Activated T-cell treated with anti-CD3 and anti-CD28 coated beads for 4 hours (primary cell): ENCODE measurements at regions not wholly inside any gene's neighbourhood (a gene's known extent, or its start where the extent isn't known, plus 50 kb on each side); places are given as distances from the start of the nearest gene placed in this dataset.

Experiments
- DNase-seq: peaks from one replicate; pipeline ENCODE4 v3.0.0-alpha.2; 2020

GRCh38 chr6:100134297-100134696 lies 140.3 kb upstream of the MCHR2 start:
- DNase-seq = no peak

GRCh38 chr6:100132005-100132404 lies 138.0 kb upstream of the MCHR2 start:
- DNase-seq = no peak

GRCh38 chr6:100130630-100131029 lies 136.6 kb upstream of the MCHR2 start:
- no peak for DNase-seq

- no peak for DNase-seq
Observed at GRCh38 chr6:100126790-100127484, 132.9 kb upstream of the MCHR2 start.

GRCh38 chr6:100121854-100122609 lies 128.0 kb upstream of the MCHR2 start:
- no peak for DNase-seq

- no peak for DNase-seq
Observed at GRCh38 chr6:100119261-100119660, 125.2 kb upstream of the MCHR2 start.

- DNase-seq = no peak
Observed at GRCh38 chr6:100118301-100118700, 124.3 kb upstream of the MCHR2 start.

- DNase-seq = no peak
Observed at GRCh38 chr6:100117680-100118079, 123.7 kb upstream of the MCHR2 start.

- no peak for DNase-seq
Observed at GRCh38 chr6:100116411-100117194, 122.6 kb upstream of the MCHR2 start.

- no peak for DNase-seq
Observed at GRCh38 chr6:100115407-100116101, 121.5 kb upstream of the MCHR2 start.

- DNase-seq = no peak
Observed at GRCh38 chr6:100112855-100113508, 119.0 kb upstream of the MCHR2 start.

GRCh38 chr6:100105919-100106529 lies 112.0 kb upstream of the MCHR2 start:
- no peak for DNase-seq

GRCh38 chr6:100105138-100105537 lies 111.1 kb upstream of the MCHR2 start:
- DNase-seq = no peak

GRCh38 chr6:100103931-100104330 lies 109.9 kb upstream of the MCHR2 start:
- no peak for DNase-seq

- no peak for DNase-seq
Observed at GRCh38 chr6:100103194-100103593, 109.2 kb upstream of the MCHR2 start.

GRCh38 chr6:100101644-100102043 lies 107.6 kb upstream of the MCHR2 start:
- DNase-seq = no peak

- no peak for DNase-seq
Observed at GRCh38 chr6:100100776-100101175, 106.8 kb upstream of the MCHR2 start.

GRCh38 chr6:100099189-100100074 lies 105.4 kb upstream of the MCHR2 start:
- no peak for DNase-seq

GRCh38 chr6:100096936-100097335 lies 102.9 kb upstream of the MCHR2 start:
- no peak for DNase-seq

- no peak for DNase-seq
Observed at GRCh38 chr6:100096341-100096740, 102.3 kb upstream of the MCHR2 start.

GRCh38 chr6:100093405-100093804 lies 99.4 kb upstream of the MCHR2 start:
- no peak for DNase-seq
